ENCODE measurements at regions not wholly inside any gene's neighbourhood (a gene's known extent, or its start where the extent isn't known, plus 50 kb on each side); places are given as distances from the start of the nearest gene placed in this dataset.
"Not testable (repeated sequence)": the region's sequence is repeated elsewhere in the genome, so short reads cannot be mapped to it uniquely, and the experiment has no call there.

GRCh38 chr6:165843121-165843520 lies 180.1 kb upstream of the PDE10A start:
- no peaks in the 10 kb centered on the region for H3K36me3 ChIP-seq (ENCODE audit: control insufficient read depth in 2 of 3, insufficient read depth in 3 of 3, low read length in 3 of 3)
- intact Hi-C loops (cut with micrococcal nuclease) = no loop called here
- POLR2A ChIA-PET = no interaction called here
- CTCF ChIA-PET = no interaction called here
- H3K27ac ChIP-seq (ENCODE audit: low read depth, low read length) = no peak overlapping the region
- peaks cover 0 to 3% of the 10 kb centered on the region in 2 donors for H3K27me3 ChIP-seq (ENCODE audit: control insufficient read depth in 2 of 2, insufficient read depth in 2 of 2, low read length in 2 of 2)
- Mint-ChIP-seq H3K27me3 (peaks cover 40 to 67% (median 48%) of the 10 kb centered on the region in 5 donors), H3K9me3 (peaks cover 0 to 6% (median 0%) of the 10 kb centered on the region in 11 donors), H3K27ac (no peak overlapping the region), H3K4me1 (peaks cover 0 to 2% (median 0%) of the 10 kb centered on the region in 7 donors), H3K4me3 (no peak overlapping the region), H3K36me3 (no peaks in the 10 kb centered on the region)
- H3K4me1 ChIP-seq (ENCODE audit: control insufficient read depth in 2 of 2, insufficient read depth in 2 of 2, low read length in 2 of 2) = no peaks in the 10 kb centered on the region
- ATAC-seq (no peak), DNase-seq (no peak)
- H3K9me3 ChIP-seq (ENCODE audit: control insufficient read depth in 2 of 3, low read length in 3 of 3) = no peaks in the 10 kb centered on the region
- H3K4me3 ChIP-seq (ENCODE audit: low read length) = no peak overlapping the region

- POLR2A ChIA-PET = no interaction called here
- CTCF ChIA-PET = no interaction called here
- peaks cover 0 to 6% (median 0%) of the 10 kb centered on the region in 11 donors for H3K9me3 Mint-ChIP-seq
Observed at GRCh38 chr6:165842281-165842936, 179.4 kb upstream of the PDE10A start.

GRCh38 chr6:165841153-165841558 lies 178.1 kb upstream of the PDE10A start:
- ChIA-PET CTCF (interaction anchor here (1.0 kb wide), 1 partner anchor 9 kb away, joined by 3 read pairs; no protein-coding TSS in a partner anchor), POLR2A (no interaction called here)
- Histone ChIP-seq H3K27ac (ENCODE audit: low read depth, low read length) (no peak overlapping the region), H3K4me1 (ENCODE audit: control insufficient read depth in 2 of 2, insufficient read depth in 2 of 2, low read length in 2 of 2) (no peaks in the 10 kb centered on the region), H3K36me3 (ENCODE audit: control insufficient read depth in 2 of 3, insufficient read depth in 3 of 3, low read length in 3 of 3) (no peaks in the 10 kb centered on the region), H3K9me3 (ENCODE audit: control insufficient read depth in 2 of 3, low read length in 3 of 3) (no peaks in the 10 kb centered on the region), H3K27me3 (ENCODE audit: control insufficient read depth in 2 of 2, insufficient read depth in 2 of 2, low read length in 2 of 2) (peaks cover 0 to 3% of the 10 kb centered on the region in 2 donors), H3K4me3 (ENCODE audit: low read length) (no peak overlapping the region)
- Mint-ChIP-seq H3K27ac (no peak overlapping the region), H3K36me3 (no peaks in the 10 kb centered on the region), H3K4me3 (no peak overlapping the region), H3K9me3 (peaks cover 0 to 13% (median 0%) of the 10 kb centered on the region in 11 donors), H3K4me1 (no peaks in the 10 kb centered on the region), H3K27me3 (peaks cover 25 to 55% (median 40%) of the 10 kb centered on the region in 5 donors)
- intact Hi-C loops (cut with micrococcal nuclease) = no loop called here
- DNase-seq (no peak), ATAC-seq (no peak)

More at GRCh38 chr6:165842281-165842936, 179.4 kb upstream of the PDE10A start:
- no peak overlapping the region for H3K4me3 ChIP-seq (ENCODE audit: low read length)
- H3K27me3 Mint-ChIP-seq = peaks cover 36 to 61% (median 42%) of the 10 kb centered on the region in 5 donors
- DNase-seq (no peak), ATAC-seq (no peak)
- no peaks in the 10 kb centered on the region for H3K36me3 Mint-ChIP-seq
- H3K9me3 ChIP-seq (ENCODE audit: control insufficient read depth in 2 of 3, low read length in 3 of 3) = no peaks in the 10 kb centered on the region
- no peaks in the 10 kb centered on the region for H3K36me3 ChIP-seq (ENCODE audit: control insufficient read depth in 2 of 3, insufficient read depth in 3 of 3, low read length in 3 of 3)
- peaks cover 0 to 3% of the 10 kb centered on the region in 2 donors for H3K27me3 ChIP-seq (ENCODE audit: control insufficient read depth in 2 of 2, insufficient read depth in 2 of 2, low read length in 2 of 2)
- no peak overlapping the region for H3K4me3 Mint-ChIP-seq
- intact Hi-C loops (cut with micrococcal nuclease) = no loop called here
- no peaks in the 10 kb centered on the region for H3K4me1 ChIP-seq (ENCODE audit: control insufficient read depth in 2 of 2, insufficient read depth in 2 of 2, low read length in 2 of 2)
- H3K27ac ChIP-seq (ENCODE audit: low read depth, low read length) = no peak overlapping the region
- no peak overlapping the region for H3K27ac Mint-ChIP-seq
- peaks cover 0 to 2% (median 0%) of the 10 kb centered on the region in 7 donors for H3K4me1 Mint-ChIP-seq

- H3K4me3 ChIP-seq (ENCODE audit: low read length) = no peak overlapping the region
- Mint-ChIP-seq H3K27me3 (peaks cover 12 to 59% (median 46%) of the 10 kb centered on the region in 5 donors), H3K36me3 (no peaks in the 10 kb centered on the region), H3K27ac (no peak overlapping the region), H3K9me3 (peaks cover 0 to 16% (median 2%) of the 10 kb centered on the region in 11 donors), H3K4me1 (peaks cover 0 to 1% (median 0%) of the 10 kb centered on the region in 7 donors), H3K4me3 (no peak overlapping the region)
- no peaks in the 10 kb centered on the region for H3K36me3 ChIP-seq (ENCODE audit: control insufficient read depth in 2 of 3, insufficient read depth in 3 of 3, low read length in 3 of 3)
- intact Hi-C loops (cut with micrococcal nuclease) = no loop called here
- ATAC-seq (no peak), DNase-seq (no peak)
- ChIA-PET POLR2A (no interaction called here), CTCF (no interaction called here)
- H3K4me1 ChIP-seq (ENCODE audit: control insufficient read depth in 2 of 2, insufficient read depth in 2 of 2, low read length in 2 of 2) = no peaks in the 10 kb centered on the region
- H3K27me3 ChIP-seq (ENCODE audit: control insufficient read depth in 2 of 2, insufficient read depth in 2 of 2, low read length in 2 of 2) = no peaks in the 10 kb centered on the region
- H3K9me3 ChIP-seq (ENCODE audit: control insufficient read depth in 2 of 3, low read length in 3 of 3) = no peaks in the 10 kb centered on the region
- H3K27ac ChIP-seq (ENCODE audit: low read depth, low read length) = no peak overlapping the region
Observed at GRCh38 chr6:165837948-165838745, 175.1 kb upstream of the PDE10A start.

- CTCF ChIA-PET; DNase-seq; H3K4me3 Mint-ChIP-seq; H3K27me3 ChIP-seq (ENCODE audit: control insufficient read depth in 2 of 2, insufficient read depth in 2 of 2, low read length in 2 of 2); H3K4me3 ChIP-seq (ENCODE audit: low read length); H3K27ac ChIP-seq (ENCODE audit: low read depth, low read length); H3K36me3 ChIP-seq (ENCODE audit: control insufficient read depth in 2 of 3, insufficient read depth in 3 of 3, low read length in 3 of 3); ATAC-seq; H3K4me1 ChIP-seq (ENCODE audit: control insufficient read depth in 2 of 2, insufficient read depth in 2 of 2, low read length in 2 of 2); H3K36me3 Mint-ChIP-seq; POLR2A ChIA-PET; intact Hi-C loops (cut with micrococcal nuclease); H3K9me3 ChIP-seq (ENCODE audit: control insufficient read depth in 2 of 3, low read length in 3 of 3); H3K27ac Mint-ChIP-seq: not testable (repeated sequence)
- H3K9me3 Mint-ChIP-seq = peaks cover 0 to 19% (median 2%) of the 10 kb centered on the region in 11 donors
- peaks cover 15 to 56% (median 48%) of the 10 kb centered on the region in 5 donors for H3K27me3 Mint-ChIP-seq
- peaks cover 1 to 11% (median 9%) of the 10 kb centered on the region in 7 donors for H3K4me1 Mint-ChIP-seq
Observed at GRCh38 chr6:165836648-165837047, 173.6 kb upstream of the PDE10A start.

GRCh38 chr6:165835410-165835851 lies 172.4 kb upstream of the PDE10A start:
- Mint-ChIP-seq H3K36me3 (no peaks in the 10 kb centered on the region), H3K4me1 (peaks cover 1 to 14% (median 11%) of the 10 kb centered on the region in 7 donors), H3K4me3 (no peak overlapping the region), H3K9me3 (peaks cover 0 to 19% (median 2%) of the 10 kb centered on the region in 11 donors), H3K27ac (no peak overlapping the region), H3K27me3 (peaks cover 19 to 57% (median 55%) of the 10 kb centered on the region in 5 donors)
- H3K27ac ChIP-seq (ENCODE audit: low read depth, low read length) = no peak overlapping the region
- ChIA-PET CTCF (no interaction called here), POLR2A (no interaction called here)
- H3K36me3 ChIP-seq (ENCODE audit: control insufficient read depth in 2 of 3, insufficient read depth in 3 of 3, low read length in 3 of 3) = no peaks in the 10 kb centered on the region
- H3K9me3 ChIP-seq (ENCODE audit: control insufficient read depth in 2 of 3, low read length in 3 of 3) = no peaks in the 10 kb centered on the region
- DNase-seq = no peak
- ATAC-seq = no peak
- intact Hi-C loops (cut with micrococcal nuclease) = no loop called here
- H3K4me1 ChIP-seq (ENCODE audit: control insufficient read depth in 2 of 2, insufficient read depth in 2 of 2, low read length in 2 of 2) = peaks cover 0 to 3% of the 10 kb centered on the region in 2 donors
- no peak overlapping the region for H3K4me3 ChIP-seq (ENCODE audit: low read length)
- H3K27me3 ChIP-seq (ENCODE audit: control insufficient read depth in 2 of 2, insufficient read depth in 2 of 2, low read length in 2 of 2) = no peaks in the 10 kb centered on the region

Measured in naive thymus-derived CD4-positive, alpha-beta T cell (primary cell).